Ovary (tissue), 3 donors: ENCODE measurements at regions not wholly inside any gene's neighbourhood (a gene's known extent, or its start where the extent isn't known, plus 50 kb on each side); places are given as distances from the start of the nearest gene placed in this dataset.

ENCODE experiments used
- EP300 ChIP-seq: sonication (generic); formaldehyde crosslinking; IDR thresholded peaks from one replicate; pipeline ENCODE4 v1.6.1; 2017; ENCODE audit warnings: antibody characterized with exemption
- POLR2A ChIP-seq: fragments of 450-650 bp; IDR thresholded peaks from one replicate; pipeline ENCODE4 v1.6.1; 2017; ENCODE audit warnings: antibody characterized with exemption, mild to moderate bottlenecking, moderate library complexity
- TF ChIP-seq, protein P1 (sequence below), 3 donors: fragments of 450-650 bp in 2 of 3; fragments of 200-600 bp in 1 of 3; IDR thresholded peaks; one replicate each; pipeline versions ENCODE4 v1.5.1 to v1.8.0; 2016 to 2022; ENCODE audit warnings: antibody characterized with exemption in 3 of 3, mild to moderate bottlenecking in 1 of 3
- donor health status: DM: no; HTN: no; CAD: no.

DNA sequence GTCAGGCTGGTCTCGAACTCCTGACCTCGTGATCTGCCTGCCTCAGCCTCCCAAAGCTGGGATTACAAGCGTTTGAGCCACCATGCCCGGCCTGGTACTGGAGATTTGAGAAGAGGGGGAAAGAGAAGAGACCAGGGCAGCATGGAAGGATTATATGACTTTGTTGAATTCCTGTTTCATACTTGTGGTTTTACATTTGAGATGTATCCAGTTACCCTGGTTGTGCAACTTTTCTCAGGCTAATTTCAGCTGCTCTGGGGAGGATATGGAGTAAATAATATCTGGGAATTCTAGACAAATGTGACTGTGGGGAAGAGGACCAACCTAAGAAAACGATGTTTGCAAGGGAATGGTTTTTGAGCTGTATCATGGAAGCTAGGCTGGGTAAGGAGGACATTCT is 89.5 kb upstream of the GREM2 start:
- TF ChIP-seq, protein P1, sequence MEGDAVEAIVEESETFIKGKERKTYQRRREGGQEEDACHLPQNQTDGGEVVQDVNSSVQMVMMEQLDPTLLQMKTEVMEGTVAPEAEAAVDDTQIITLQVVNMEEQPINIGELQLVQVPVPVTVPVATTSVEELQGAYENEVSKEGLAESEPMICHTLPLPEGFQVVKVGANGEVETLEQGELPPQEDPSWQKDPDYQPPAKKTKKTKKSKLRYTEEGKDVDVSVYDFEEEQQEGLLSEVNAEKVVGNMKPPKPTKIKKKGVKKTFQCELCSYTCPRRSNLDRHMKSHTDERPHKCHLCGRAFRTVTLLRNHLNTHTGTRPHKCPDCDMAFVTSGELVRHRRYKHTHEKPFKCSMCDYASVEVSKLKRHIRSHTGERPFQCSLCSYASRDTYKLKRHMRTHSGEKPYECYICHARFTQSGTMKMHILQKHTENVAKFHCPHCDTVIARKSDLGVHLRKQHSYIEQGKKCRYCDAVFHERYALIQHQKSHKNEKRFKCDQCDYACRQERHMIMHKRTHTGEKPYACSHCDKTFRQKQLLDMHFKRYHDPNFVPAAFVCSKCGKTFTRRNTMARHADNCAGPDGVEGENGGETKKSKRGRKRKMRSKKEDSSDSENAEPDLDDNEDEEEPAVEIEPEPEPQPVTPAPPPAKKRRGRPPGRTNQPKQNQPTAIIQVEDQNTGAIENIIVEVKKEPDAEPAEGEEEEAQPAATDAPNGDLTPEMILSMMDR (IDR thresholded peaks at IDR 0.05), result no peak
- no peak for TF ChIP-seq EP300
- TF ChIP-seq POLR2A, result no peak
